ENCODE measurements at regions not wholly inside any gene's neighbourhood (a gene's known extent, or its start where the extent isn't known, plus 50 kb on each side); places are given as distances from the start of the nearest gene placed in this dataset.

- Mint-ChIP-seq H3K27ac (ENCODE audit: unreplicated experiment) (no peak overlapping the region), H3K36me3 (ENCODE audit: unreplicated experiment) (peaks cover 8% of the 10 kb centered on the region), H3K27me3 (ENCODE audit: unreplicated experiment) (peaks cover 1% of the 10 kb centered on the region), H3K4me1 (ENCODE audit: low read depth, unreplicated experiment) (no peaks in the 10 kb centered on the region), H3K9me3 (ENCODE audit: unreplicated experiment) (no peaks in the 10 kb centered on the region), H3K4me3 (ENCODE audit: unreplicated experiment) (no peak overlapping the region)
- no peak for TF ChIP-seq CTCF (IDR thresholded peaks at IDR 0.05; ENCODE audit: partially characterized antibody, unreplicated experiment)
- DNase-seq = no peak
Measured at GRCh38 chr7:13581097-13581496, 408.4 kb downstream of the ETV1 start.

- TF ChIP-seq CTCF (IDR thresholded peaks at IDR 0.05; ENCODE audit: partially characterized antibody, unreplicated experiment) = no peak
- Mint-ChIP-seq H3K4me3 (ENCODE audit: unreplicated experiment) (no peak overlapping the region), H3K36me3 (ENCODE audit: unreplicated experiment) (peaks cover 11% of the 10 kb centered on the region), H3K27me3 (ENCODE audit: unreplicated experiment) (no peaks in the 10 kb centered on the region), H3K27ac (ENCODE audit: unreplicated experiment) (no peak overlapping the region), H3K4me1 (ENCODE audit: low read depth, unreplicated experiment) (peaks cover 3% of the 10 kb centered on the region), H3K9me3 (ENCODE audit: unreplicated experiment) (peaks cover 2% of the 10 kb centered on the region)
- no peak for DNase-seq
Measured at GRCh38 chr7:13593854-13594253, 395.6 kb downstream of the ETV1 start.

- DNase-seq = no peak
- Mint-ChIP-seq H3K4me3 (ENCODE audit: unreplicated experiment) (no peak overlapping the region), H3K36me3 (ENCODE audit: unreplicated experiment) (peaks cover 8% of the 10 kb centered on the region), H3K9me3 (ENCODE audit: unreplicated experiment) (peaks cover 5% of the 10 kb centered on the region), H3K4me1 (ENCODE audit: low read depth, unreplicated experiment) (peaks cover 5% of the 10 kb centered on the region), H3K27ac (ENCODE audit: unreplicated experiment) (no peak overlapping the region), H3K27me3 (ENCODE audit: unreplicated experiment) (no peaks in the 10 kb centered on the region)
- TF ChIP-seq CTCF (IDR thresholded peaks at IDR 0.05; ENCODE audit: partially characterized antibody, unreplicated experiment) = no peak
Measured at GRCh38 chr7:13602036-13602435, 387.4 kb downstream of the ETV1 start.

GRCh38 chr7:13603016-13603415, 386.4 kb downstream of the ETV1 start:
- no peak overlapping the region for H3K27ac Mint-ChIP-seq (ENCODE audit: unreplicated experiment)
- peaks cover 2% of the 10 kb centered on the region for H3K4me1 Mint-ChIP-seq (ENCODE audit: low read depth, unreplicated experiment)
- peaks cover 6% of the 10 kb centered on the region for H3K9me3 Mint-ChIP-seq (ENCODE audit: unreplicated experiment)
- H3K36me3 Mint-ChIP-seq (ENCODE audit: unreplicated experiment) = peaks cover 12% of the 10 kb centered on the region
- TF ChIP-seq CTCF (IDR thresholded peaks at IDR 0.05; ENCODE audit: partially characterized antibody, unreplicated experiment) = no peak
- H3K27me3 Mint-ChIP-seq (ENCODE audit: unreplicated experiment) = no peaks in the 10 kb centered on the region
- no peak for DNase-seq
- H3K4me3 Mint-ChIP-seq (ENCODE audit: unreplicated experiment) = no peak overlapping the region

- Mint-ChIP-seq H3K4me3 (ENCODE audit: unreplicated experiment) (no peak overlapping the region), H3K27ac (ENCODE audit: unreplicated experiment) (no peak overlapping the region), H3K27me3 (ENCODE audit: unreplicated experiment) (no peaks in the 10 kb centered on the region), H3K36me3 (ENCODE audit: unreplicated experiment) (peaks cover 17% of the 10 kb centered on the region), H3K4me1 (ENCODE audit: low read depth, unreplicated experiment) (peaks cover 2% of the 10 kb centered on the region), H3K9me3 (ENCODE audit: unreplicated experiment) (peaks cover 8% of the 10 kb centered on the region)
- no peak for DNase-seq
- no peak for TF ChIP-seq CTCF (IDR thresholded peaks at IDR 0.05; ENCODE audit: partially characterized antibody, unreplicated experiment)
Measured at GRCh38 chr7:13603661-13604060, 385.8 kb downstream of the ETV1 start.
